Chondrocyte (in vitro differentiated cells): ENCODE measurements at regions not wholly inside any gene's neighbourhood (a gene's known extent, or its start where the extent isn't known, plus 50 kb on each side); places are given as distances from the start of the nearest gene placed in this dataset.
"Not testable (repeated sequence)": the region's sequence is repeated elsewhere in the genome, so short reads cannot be mapped to it uniquely, and the experiment has no call there.

Experiments
- DNase-seq: peaks from one replicate; pipeline ENCODE4 v3.0.0; 2021; ENCODE audit warnings: mixed read lengths, low spot score
- H3K27ac Mint-ChIP-seq: one replicate; pipeline ENCODE4 v1.8.0; 2021; ENCODE audit warnings: mild to moderate bottlenecking, moderate library complexity, mixed read lengths; ENCODE audit not compliant: unreplicated experiment
- H3K27me3 Mint-ChIP-seq: 2 replicates; pipeline ENCODE4 v1.8.0; 2021; ENCODE audit warnings: low read depth, mixed read lengths
- H3K36me3 Mint-ChIP-seq: 2 replicates; pipeline ENCODE4 v1.8.0; 2021; ENCODE audit warnings: low read depth, mixed read lengths
- H3K4me1 Mint-ChIP-seq: 2 replicates; pipeline ENCODE4 v1.8.0; 2021; ENCODE audit warnings: low read depth, mild to moderate bottlenecking, mixed read lengths
- H3K4me3 Mint-ChIP-seq: one replicate; pipeline ENCODE4 v1.8.0; 2021; ENCODE audit warnings: mild to moderate bottlenecking, moderate library complexity, mixed read lengths; ENCODE audit not compliant: unreplicated experiment
- H3K9me3 Mint-ChIP-seq: 2 replicates; pipeline ENCODE4 v1.8.0; 2021; ENCODE audit warnings: low read depth, mixed read lengths
- TF ChIP-seq, protein P1 (sequence below): fragments of 200-600 bp; sonication (generic); IDR thresholded peaks from 2 replicates; pipeline ENCODE4 v1.5.0; 2021; ENCODE audit warnings: antibody characterized with exemption, mild to moderate bottlenecking, moderate library complexity

DNA sequence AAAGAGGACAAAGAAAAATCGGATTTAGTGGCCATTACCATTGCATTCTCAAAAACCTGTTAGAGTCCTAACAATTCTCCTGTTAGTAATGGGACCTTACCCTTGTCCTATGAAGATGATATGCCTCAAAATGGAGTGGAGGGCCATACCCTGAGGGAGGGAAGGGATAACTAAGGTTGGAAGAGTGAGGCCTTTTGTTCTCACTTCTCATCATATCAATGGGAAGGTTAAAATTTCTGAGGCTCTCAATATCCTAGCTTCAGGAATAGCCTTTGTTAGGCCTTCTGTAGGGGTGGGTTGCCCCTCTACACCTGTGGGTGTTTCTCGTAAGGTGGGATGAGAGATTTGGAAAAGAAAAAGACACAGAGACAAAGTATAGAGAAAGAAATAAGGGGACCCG lies 109.4 kb upstream of the SGIP1 start:
- H3K27ac Mint-ChIP-seq, H3K4me3 Mint-ChIP-seq, H3K27me3 Mint-ChIP-seq: not testable (repeated sequence)

DNA sequence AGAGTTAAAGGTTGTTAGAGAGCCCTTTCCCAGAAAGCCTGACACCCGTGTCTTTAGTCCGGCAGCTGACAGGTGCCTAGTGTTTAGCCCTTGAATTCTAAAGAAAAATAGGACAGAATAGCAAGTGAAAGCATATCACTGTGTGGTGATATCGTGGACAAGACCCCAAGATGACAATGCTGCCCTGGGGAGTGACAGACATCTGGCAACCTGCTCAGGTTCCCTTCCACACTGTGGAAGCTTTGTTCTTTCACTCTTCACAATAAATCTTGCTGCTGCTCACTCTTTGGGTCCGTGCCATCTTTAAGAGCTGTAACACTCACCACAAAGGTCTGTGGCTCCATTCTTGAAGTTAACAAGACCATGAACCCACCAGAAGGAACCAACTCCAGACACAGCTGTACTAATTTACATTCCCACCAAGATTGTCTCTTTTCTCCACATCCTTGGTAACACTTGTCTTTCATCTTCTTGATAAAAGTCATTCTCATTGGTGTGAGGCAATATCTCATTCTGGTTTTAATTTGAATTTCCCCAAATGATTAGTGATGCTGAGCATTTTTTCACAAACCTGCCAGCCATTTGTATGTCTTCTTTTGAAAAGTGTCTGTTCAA lies 107.6 kb upstream of the SGIP1 start:
- Mint-ChIP-seq H3K4me1 (no peaks in the 10 kb centered on the region), H3K27me3 (no peaks in the 10 kb centered on the region), H3K9me3 (peaks cover 41% of the 10 kb centered on the region), H3K27ac (no peak overlapping the region), H3K4me3 (no peak overlapping the region), H3K36me3 (peaks cover 6% of the 10 kb centered on the region)
- DNase-seq: no peak
- TF ChIP-seq, protein P1, sequence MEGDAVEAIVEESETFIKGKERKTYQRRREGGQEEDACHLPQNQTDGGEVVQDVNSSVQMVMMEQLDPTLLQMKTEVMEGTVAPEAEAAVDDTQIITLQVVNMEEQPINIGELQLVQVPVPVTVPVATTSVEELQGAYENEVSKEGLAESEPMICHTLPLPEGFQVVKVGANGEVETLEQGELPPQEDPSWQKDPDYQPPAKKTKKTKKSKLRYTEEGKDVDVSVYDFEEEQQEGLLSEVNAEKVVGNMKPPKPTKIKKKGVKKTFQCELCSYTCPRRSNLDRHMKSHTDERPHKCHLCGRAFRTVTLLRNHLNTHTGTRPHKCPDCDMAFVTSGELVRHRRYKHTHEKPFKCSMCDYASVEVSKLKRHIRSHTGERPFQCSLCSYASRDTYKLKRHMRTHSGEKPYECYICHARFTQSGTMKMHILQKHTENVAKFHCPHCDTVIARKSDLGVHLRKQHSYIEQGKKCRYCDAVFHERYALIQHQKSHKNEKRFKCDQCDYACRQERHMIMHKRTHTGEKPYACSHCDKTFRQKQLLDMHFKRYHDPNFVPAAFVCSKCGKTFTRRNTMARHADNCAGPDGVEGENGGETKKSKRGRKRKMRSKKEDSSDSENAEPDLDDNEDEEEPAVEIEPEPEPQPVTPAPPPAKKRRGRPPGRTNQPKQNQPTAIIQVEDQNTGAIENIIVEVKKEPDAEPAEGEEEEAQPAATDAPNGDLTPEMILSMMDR: no peak

More for the DNA sequence above, 109.4 kb upstream of the SGIP1 start:
- H3K9me3 Mint-ChIP-seq: peaks cover 24% of the 10 kb centered on the region
- DNase-seq, H3K36me3 Mint-ChIP-seq, H3K4me1 Mint-ChIP-seq: not testable (repeated sequence)

DNA sequence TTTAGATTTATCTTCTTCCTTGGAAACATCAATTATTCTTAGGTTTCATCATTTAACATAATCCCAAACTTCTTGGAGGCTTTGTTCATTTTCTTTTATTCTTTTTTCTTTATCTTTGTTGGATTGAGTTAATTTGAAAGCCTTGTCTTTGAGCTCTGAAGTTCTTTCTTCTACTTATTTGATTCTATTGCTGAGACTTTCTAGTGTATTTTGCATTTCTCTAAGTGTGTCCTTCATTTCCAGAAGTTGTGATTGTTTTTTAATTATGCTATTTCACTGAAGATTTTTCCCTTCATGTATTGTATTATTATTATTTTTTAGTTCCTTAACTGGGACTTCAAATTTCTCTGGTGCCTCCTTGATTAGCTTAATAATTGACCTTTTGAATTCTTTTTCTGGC lies 103.1 kb upstream of the SGIP1 start:
- H3K27ac Mint-ChIP-seq, H3K36me3 Mint-ChIP-seq, H3K27me3 Mint-ChIP-seq, H3K4me3 Mint-ChIP-seq, H3K4me1 Mint-ChIP-seq, DNase-seq: not testable (repeated sequence)
- H3K9me3 Mint-ChIP-seq: peaks cover 45% of the 10 kb centered on the region

DNA sequence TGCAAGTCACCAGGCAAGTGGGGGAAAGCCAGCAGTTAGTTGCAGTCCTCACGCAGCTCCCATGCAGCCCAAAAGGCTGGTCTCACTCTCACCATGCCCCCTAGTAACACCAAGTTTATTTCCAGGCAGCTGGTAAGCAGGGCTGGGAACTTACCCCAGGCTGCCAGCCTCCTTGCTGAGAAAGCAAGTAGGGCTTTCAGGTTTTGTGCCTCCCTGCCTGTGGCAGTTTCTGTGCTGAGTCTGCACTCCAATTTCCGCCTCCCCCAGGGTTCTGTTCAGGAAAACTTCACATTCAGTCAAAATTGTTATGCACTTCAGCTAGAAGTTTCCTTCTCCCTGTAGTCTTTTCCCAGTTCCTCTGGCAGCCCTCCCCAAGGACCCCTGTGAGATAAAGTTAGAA lies 102.0 kb upstream of the SGIP1 start:
- no peak overlapping the region for H3K4me3 Mint-ChIP-seq
- no peak overlapping the region for H3K27ac Mint-ChIP-seq
- TF ChIP-seq, protein P1: no peak

DNA sequence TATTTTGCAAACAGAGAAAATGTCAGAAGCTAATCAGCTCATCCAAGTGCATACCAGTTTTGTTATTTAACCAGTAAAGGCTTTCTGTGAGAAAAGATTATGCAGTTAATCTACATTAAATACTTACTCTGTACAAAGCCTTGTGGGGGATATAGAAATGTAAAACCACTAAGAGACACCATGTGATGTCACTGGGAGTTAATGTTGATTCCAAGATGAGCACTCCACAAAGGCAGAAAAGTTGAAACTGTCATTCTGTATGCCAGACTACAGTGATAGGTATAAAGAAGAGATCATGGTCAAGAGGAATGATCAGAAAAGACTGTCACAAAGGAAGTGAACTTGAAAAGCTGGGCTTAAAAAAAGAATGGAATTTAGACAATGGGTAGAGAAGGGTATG lies 100.3 kb upstream of the SGIP1 start:
- H3K27ac Mint-ChIP-seq: no peak overlapping the region
- no peaks in the 10 kb centered on the region for H3K27me3 Mint-ChIP-seq
- peaks cover 8% of the 10 kb centered on the region for H3K4me1 Mint-ChIP-seq

More for the DNA sequence above, 102.0 kb upstream of the SGIP1 start:
- H3K9me3 Mint-ChIP-seq: peaks cover 40% of the 10 kb centered on the region
- peaks cover 6% of the 10 kb centered on the region for H3K36me3 Mint-ChIP-seq
- no peak for DNase-seq
- no peaks in the 10 kb centered on the region for H3K27me3 Mint-ChIP-seq
- H3K4me1 Mint-ChIP-seq: peaks cover 4% of the 10 kb centered on the region

DNA sequence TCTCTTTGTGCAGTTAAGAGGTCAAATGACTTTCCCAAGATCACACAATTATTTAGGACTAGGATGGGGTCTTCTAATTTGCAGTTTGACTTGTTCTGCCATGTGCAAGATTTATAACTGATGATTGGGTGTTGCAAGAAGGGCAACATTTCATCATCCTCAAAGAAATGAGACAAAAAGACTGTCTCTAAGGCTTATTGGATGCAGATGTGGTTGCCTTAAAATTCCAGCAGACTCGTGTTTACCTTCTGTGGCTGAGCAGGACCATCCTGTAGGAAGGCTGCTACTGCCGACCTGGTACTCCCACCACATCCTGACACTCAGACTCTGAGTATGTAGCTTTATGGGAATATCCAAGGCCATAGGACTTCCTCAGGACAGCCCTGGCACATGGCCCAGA lies 99.9 kb upstream of the SGIP1 start:
- H3K4me1 Mint-ChIP-seq: peaks cover 8% of the 10 kb centered on the region
- DNase-seq: no peak
- H3K27ac Mint-ChIP-seq: no peak overlapping the region
- H3K9me3 Mint-ChIP-seq: peaks cover 25% of the 10 kb centered on the region
- peaks cover 3% of the 10 kb centered on the region for H3K36me3 Mint-ChIP-seq
- TF ChIP-seq, protein P1: no peak
- H3K4me3 Mint-ChIP-seq: no peak overlapping the region
- H3K27me3 Mint-ChIP-seq: no peaks in the 10 kb centered on the region

More for the DNA sequence above, 100.3 kb upstream of the SGIP1 start:
- no peak overlapping the region for H3K4me3 Mint-ChIP-seq
- H3K9me3 Mint-ChIP-seq: peaks cover 30% of the 10 kb centered on the region
- TF ChIP-seq, protein P1: no peak
- H3K36me3 Mint-ChIP-seq: peaks cover 4% of the 10 kb centered on the region
- no peak for DNase-seq
